Loucy (cell line): ENCODE measurements at regions not wholly inside any gene's neighbourhood (a gene's known extent, or its start where the extent isn't known, plus 50 kb on each side); places are given as distances from the start of the nearest gene placed in this dataset.

ENCODE experiments used
- H2AFZ ChIP-seq: fragments of 200-600 bp; sonication (generic); 2 replicates; pipeline ENCODE4 v1.6.0; 2016; ENCODE audit warnings: antibody characterized with exemption, mild to moderate bottlenecking, low read length, moderate library complexity
- H3F3A ChIP-seq: fragments of 200-600 bp; 2 replicates; pipeline ENCODE4 v1.6.0; 2016; ENCODE audit warnings: antibody characterized with exemption, low read depth, mild to moderate bottlenecking
- H3K27me3 ChIP-seq: fragments of 200-600 bp; sonication (generic); 2 replicates; pipeline ENCODE4 v1.6.1; 2014; ENCODE audit warnings: low read length, mild to moderate bottlenecking; ENCODE audit not compliant: insufficient read depth, poor library complexity, severe bottlenecking
- H3K36me3 ChIP-seq: fragments of 200-600 bp; sonication (generic); 2 replicates; pipeline ENCODE4 v1.6.1; 2016; ENCODE audit warnings: low read length; ENCODE audit not compliant: insufficient read depth
- H3K4me1 ChIP-seq: fragments of 200-600 bp; sonication (generic); 2 replicates; pipeline ENCODE4 v1.5.1; 2014; ENCODE audit warnings: low read length, mild to moderate bottlenecking; ENCODE audit not compliant: insufficient read depth, poor library complexity, severe bottlenecking
- H3K4me2 ChIP-seq: fragments of 200-600 bp; sonication (generic); 2 replicates; pipeline ENCODE4 v1.6.0; 2014; ENCODE audit warnings: antibody characterized with exemption, low read length, low read depth, mild to moderate bottlenecking; ENCODE audit not compliant: poor library complexity, severe bottlenecking
- H3K4me3 ChIP-seq: fragments of 200-600 bp; sonication (generic); 2 replicates; pipeline ENCODE4 v1.5.1; 2014; ENCODE audit warnings: low read length, mild to moderate bottlenecking, mixed read lengths; ENCODE audit not compliant: poor library complexity, severe bottlenecking
- H3K79me2 ChIP-seq: fragments of 200-600 bp; sonication (generic); 2 replicates; pipeline ENCODE4 v1.6.1; 2014; ENCODE audit warnings: low read length; ENCODE audit not compliant: insufficient read depth
- H3K9ac ChIP-seq: fragments of 200-600 bp; sonication (generic); 2 replicates; pipeline ENCODE4 v1.6.0; 2014; ENCODE audit warnings: mild to moderate bottlenecking, low read depth, low read length, moderate library complexity; ENCODE audit not compliant: poor library complexity, severe bottlenecking
- H3K9me2 ChIP-seq: fragments of 200-600 bp; sonication (generic); replicated peaks from 2 replicates; pipeline ENCODE4 v1.6.1; 2016; ENCODE audit warnings: low read depth, low read length, mixed read lengths
- H3K9me3 ChIP-seq: fragments of 200-600 bp; sonication (generic); 2 replicates; pipeline ENCODE4 v1.6.1; 2014; ENCODE audit warnings: mild to moderate bottlenecking, antibody characterized with exemption, low read length, low read depth; ENCODE audit not compliant: insufficient read depth
- H4K20me1 ChIP-seq: fragments of 200-600 bp; sonication (generic); 2 replicates; pipeline ENCODE4 v1.6.0; 2014; ENCODE audit warnings: antibody characterized with exemption, low read length, mild to moderate bottlenecking; ENCODE audit not compliant: insufficient read depth, poor library complexity, severe bottlenecking
- CTCF ChIP-seq: fragments of 200-600 bp; sonication (generic); conservative IDR thresholded peaks from 2 replicates; pipeline ENCODE4 v1.5.1; 2014; ENCODE audit warnings: mild to moderate bottlenecking, antibody characterized with exemption, low read length
- EZH2phosphoT487 ChIP-seq: fragments of 200-600 bp; IDR thresholded peaks from 2 replicates; pipeline ENCODE4 v1.6.1; 2018; ENCODE audit warnings: antibody characterized with exemption, mild to moderate bottlenecking, moderate library complexity, borderline replicate concordance

- no peaks in the 10 kb centered on the region for H3K4me1 ChIP-seq
- no peaks in the 10 kb centered on the region for H3K9me2 ChIP-seq
- H3K4me2 ChIP-seq, result no peak overlapping the region
- H4K20me1 ChIP-seq, result no peaks in the 10 kb centered on the region
- H3K9ac ChIP-seq, result no peak overlapping the region
- H3K79me2 ChIP-seq, result no peaks in the 10 kb centered on the region
- no peak overlapping the region for H2AFZ ChIP-seq
- H3F3A ChIP-seq, result no peaks in the 10 kb centered on the region
- no peak for TF ChIP-seq EZH2phosphoT487
- no peak for TF ChIP-seq CTCF
- no peak overlapping the region for H3K4me3 ChIP-seq
- no peaks in the 10 kb centered on the region for H3K9me3 ChIP-seq
- no peaks in the 10 kb centered on the region for H3K36me3 ChIP-seq
- H3K27me3 ChIP-seq, result no peaks in the 10 kb centered on the region
Measured at GRCh38 chr10:25877296-25877695, 56.7 kb upstream of the MYO3A start.
